NCI-H82 treated with DMSO at 0.1 percent for 48 hours (cell line): ENCODE measurements at regions not wholly inside any gene's neighbourhood (a gene's known extent, or its start where the extent isn't known, plus 50 kb on each side); places are given as distances from the start of the nearest gene placed in this dataset.

Experiments used
- DNase-seq: peaks from one replicate; lab custom pipeline; 2025; ENCODE audit not compliant: unreplicated experiment; lab: John Stamatoyannopoulos, UW

DNA sequence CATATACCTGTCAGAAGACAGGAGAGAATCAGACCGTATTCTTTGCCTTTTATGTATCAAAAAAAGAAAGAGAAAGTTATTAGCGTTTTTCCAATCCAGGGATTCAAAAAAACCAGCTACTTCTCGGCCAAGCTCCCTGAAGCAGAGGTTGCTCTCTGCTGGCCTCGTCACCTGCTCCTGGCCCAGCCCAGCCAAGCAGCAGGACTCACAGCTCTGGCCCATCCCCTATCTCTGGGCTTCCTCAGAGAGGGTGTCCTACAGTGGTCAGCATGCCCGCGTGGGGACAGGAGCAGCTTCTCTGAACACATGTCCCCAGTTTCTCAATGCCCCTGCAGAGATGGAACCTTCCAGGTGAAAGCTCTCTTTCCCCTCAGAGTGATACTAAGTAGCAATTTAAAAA is 209.0 kb downstream of the URI1 start:
- DNase-seq = no peak

DNA sequence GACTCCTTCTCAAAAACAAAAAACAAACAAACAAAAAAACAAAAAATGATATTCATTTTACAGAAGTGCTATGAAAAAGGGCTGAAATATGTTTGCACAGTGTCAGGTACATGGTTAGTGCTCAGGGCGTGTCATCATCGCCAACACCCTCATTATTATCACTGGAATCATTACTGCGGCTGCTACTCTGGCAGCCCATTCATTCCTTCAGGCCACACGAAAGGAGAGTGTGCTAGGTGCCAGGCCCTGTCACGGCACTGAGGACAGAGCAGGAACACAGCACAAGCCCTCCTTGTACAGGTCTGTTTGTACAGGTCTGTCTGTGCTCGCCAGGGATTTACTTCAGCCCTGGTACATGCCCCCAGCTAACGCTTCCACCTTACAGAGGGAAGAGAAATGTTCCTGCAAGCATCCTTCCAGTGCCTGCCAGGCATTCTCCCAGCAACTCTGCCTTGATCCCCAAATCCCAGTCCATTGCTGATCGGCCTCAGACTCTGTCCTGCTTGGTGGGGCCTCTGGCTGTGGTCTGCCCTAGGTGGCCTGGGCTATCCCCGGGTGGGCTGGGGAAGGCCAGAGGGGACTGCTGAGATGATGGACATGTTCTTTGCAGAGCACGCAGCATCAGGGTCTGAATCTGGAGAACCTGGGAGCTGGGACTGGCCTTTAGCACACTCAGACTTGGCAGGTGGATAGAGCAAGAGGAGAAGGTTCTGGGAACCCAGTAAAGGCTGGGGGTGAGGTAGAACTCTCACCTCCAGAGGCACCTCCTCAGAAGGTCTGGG is 210.7 kb downstream of the URI1 start:
- DNase-seq = no peak

DNA sequence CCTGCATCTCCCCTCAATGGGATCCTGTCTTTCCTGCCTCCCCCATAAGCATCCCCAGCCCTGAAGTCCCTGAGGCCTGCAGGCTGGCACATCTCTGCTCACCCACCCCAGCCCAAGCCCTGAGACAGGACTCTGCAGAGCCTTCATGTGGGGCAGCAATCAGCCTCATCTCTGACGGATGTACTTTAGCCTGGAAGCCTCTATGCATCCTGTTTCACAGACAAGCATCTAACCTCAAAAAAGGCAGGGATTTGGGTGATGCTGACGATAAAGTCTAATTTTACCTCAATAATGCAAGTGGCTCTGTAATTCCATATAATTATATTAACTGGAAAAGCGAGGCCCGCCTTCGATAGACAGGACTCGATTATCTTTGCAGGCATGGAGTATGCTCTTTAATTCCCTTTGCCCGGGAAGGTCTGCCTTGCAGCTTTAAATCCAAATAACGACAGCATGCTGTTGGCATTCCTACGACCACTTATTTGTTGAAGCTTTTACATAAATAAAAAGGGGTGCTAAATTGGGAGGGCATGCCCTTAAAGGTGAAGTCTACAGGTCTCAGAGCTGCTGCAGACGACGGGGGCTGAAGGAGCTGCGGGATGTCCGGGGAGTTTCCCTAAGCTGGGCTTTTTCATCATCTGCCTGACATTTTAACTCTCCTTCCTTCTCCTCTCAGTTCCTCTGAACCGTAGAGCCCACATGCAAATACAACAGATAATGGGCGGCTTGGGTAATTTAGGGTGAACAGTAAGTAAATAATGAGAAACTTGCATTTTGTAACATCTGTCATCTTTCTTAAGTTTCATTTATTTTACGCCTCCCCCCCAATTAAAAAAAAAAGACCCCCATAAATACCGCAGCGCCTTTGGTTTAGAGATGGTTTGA is 211.5 kb downstream of the URI1 start:
- no peak for DNase-seq

DNA sequence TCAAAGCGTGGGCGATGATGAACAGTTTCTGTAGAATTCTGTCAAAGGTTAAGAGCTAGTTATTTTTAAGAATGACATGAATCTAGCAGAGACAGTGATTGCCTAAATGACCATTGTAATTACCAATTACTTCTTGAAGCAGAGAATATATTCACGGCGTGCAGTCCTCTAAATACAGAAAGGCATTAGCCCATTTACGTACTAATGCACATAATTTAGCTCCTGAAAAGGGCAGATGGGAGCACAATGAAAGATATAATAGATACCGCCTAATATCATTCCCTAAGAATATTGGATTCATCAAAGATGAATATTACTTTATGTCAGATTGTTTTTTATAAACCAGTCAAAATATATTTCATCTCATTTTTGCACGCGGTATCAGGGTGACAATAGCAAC is 212.4 kb downstream of the URI1 start:
- DNase-seq = no peak

DNA sequence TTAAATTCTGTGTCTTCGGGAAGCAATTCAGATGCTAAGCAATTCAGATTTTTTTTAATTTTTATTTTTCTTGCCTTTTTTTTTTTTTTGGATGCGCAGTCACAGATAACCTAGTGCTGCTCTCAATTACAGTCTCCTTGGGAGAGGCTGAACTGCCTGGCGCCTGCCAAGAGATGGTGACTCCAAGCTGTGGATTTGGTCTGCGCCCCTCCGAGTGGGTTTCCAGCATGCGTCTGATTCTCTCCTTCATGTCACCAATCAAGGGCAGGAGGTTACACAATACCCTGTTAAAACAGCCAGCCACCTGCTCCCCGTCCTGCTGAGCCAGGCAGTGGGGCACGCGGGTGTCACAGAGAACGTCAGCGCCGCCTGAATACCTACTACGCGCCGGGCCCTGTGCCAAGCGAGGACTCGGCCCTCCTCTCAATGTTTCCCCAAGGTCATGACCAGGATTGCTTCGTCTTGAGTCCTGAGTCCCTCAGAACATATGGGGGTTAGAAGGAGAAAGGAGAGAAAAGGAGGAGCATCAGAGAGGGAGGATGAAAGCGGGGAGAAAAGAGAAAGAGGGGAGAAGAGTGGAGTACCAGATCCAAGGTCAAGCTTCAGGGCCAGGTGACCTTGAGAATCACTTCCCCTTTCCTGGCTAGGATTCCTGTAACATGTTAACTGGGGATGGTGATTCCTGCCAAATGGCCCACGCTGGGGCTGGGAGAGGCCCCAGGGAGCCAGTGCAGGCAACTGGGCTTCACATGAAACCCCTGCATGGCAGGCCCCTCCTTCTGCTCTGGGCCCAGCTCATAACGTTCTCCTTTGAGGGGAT is 213.6 kb downstream of the URI1 start:
- no peak for DNase-seq

DNA sequence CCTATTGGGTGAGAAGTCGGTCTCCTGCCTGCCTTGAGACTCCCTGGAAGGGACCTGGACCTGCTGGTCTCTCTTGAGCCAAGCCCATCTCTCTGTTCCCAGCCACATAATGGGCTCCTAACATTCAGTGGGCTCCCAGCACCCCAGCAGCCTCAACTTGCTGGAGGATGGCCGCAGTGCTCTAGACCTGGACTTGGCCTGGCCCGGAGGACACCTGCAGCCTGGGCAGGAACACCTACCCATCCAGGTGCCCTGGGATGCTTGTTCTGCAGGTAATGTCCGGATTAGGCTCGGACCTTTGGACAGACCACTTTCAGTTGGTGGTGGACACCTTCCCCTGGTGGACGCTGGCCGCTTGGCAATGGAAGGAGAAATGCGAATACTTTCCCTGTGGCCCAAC is 214.6 kb downstream of the URI1 start:
- no peak for DNase-seq

DNA sequence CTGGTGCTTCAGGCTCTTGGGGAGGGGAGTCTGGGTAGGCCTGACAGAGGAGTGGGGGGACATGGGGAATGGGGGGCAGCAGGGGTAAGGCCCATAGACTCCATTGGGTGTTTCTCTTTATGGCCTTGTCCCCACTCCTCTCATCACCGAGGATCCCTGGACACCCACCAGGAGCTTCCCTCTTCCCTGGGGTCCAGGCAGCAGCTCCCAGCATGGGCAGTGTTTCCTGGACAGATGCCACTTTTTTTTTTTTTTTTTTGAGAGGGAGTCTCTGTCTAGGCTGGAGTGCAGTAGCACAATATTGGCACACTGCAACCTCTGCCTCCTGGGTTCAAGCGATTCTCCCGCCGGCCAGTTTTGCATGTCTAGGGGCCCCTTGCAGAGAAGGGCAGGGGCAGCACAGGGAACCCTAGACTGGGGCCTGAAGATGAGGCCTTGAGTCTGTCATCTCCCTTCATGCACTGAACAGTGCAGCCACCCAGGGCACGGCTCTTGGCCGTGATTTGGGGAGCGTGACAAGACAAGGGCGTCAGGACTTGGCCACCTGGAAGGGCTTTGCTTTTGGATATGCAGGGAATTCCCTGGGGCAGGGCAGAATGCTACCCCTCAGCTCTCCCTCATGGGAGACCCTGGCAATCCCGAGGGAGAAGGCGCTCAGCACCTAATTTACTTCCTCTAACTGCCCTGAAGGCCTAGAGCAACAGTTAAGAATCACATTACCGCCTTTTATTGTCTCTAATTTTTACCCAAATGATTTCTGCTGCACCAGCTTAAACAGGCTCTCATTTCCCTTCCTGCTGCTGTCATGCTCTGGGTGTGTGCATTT is 213.9 kb upstream of the ZNF536 start:
- DNase-seq = no peak

DNA sequence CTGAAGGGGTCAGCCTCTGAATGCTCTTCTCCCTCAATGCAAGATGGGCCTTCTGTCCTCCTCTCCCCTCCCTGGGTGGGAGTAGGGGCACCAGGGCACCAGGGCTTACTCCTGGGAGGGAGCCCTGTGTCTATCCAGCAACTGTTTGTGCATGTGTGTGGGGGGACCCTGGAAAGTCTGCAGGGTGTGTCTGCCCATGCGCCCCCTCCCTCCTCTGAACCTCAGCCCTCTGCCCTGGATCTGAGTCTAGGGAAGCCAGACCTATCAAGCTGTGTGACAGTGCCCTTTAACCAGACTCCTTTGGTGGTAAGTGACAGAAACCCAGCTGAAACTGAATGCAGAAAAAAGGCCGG is 213.3 kb upstream of the ZNF536 start:
- no peak for DNase-seq

DNA sequence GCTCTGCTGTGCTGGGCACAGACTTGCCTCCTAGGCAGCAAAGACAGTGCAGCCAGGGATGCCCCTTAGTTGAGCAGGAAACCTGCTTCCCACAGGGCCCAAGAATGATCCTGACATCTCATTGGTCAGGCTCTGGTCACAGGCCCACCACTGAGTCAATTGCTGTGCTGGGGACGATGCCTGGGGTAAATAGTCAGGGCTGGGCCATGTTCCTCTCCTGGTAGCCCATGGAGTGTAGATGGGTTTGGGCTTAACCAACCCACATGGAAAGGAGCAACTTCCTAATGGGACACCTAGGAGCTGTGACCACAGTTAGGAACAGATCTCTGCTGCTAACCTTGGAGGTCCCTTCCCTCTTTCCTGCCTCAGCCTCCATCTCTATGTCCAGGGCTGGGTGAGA is 212.5 kb upstream of the ZNF536 start:
- no peak for DNase-seq

DNA sequence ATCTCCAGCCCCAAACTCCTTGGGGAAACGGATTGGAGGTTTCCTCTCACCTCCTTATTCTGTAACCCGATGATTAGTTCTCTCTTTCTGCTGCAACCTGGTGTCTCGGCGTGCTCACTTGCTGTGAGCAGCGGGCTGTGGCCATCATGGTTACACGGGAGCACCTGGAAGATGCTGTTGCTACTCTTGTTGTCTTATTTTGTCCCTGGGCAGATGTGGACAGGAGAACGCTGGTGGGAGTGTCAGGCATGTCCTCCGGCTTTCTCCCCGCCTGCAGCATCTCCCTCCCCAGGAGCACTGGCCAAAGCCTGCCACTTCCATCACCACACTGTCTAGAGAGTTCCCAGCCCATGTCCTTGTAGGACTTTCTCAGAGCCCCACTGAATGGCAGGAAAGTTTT is 211.8 kb upstream of the ZNF536 start:
- no peak for DNase-seq

DNA sequence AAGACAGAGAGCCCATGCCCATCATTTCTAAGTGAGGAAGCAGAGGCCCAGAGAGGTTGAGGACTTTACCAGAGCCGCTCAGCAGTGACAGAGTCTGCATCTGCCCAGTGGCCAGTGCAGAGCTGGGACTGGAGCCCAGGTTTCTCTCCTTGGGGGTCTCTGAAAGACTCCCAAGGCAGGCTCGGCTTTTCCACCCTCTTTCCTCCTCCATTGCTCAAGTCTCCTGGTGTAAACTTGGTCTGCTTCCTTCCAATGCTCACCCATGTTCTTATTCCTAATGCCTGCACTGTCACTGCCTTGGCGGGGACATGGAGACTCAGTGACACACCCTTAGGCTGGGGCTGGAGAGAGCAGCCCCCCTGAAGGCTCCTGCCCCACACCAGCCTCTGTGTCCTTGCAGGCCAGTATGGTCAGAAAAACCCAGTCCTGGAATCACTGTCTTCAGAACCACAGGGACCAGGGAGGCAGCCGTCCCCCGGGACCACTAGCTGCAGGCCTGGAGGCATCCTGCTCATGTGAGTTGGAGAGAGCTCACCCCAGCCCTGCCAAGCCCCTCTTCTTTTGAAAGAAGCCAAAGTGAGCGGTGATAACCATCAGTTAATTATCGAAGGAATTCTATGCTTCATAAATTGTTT is 211.0 kb upstream of the ZNF536 start:
- no peak for DNase-seq

DNA sequence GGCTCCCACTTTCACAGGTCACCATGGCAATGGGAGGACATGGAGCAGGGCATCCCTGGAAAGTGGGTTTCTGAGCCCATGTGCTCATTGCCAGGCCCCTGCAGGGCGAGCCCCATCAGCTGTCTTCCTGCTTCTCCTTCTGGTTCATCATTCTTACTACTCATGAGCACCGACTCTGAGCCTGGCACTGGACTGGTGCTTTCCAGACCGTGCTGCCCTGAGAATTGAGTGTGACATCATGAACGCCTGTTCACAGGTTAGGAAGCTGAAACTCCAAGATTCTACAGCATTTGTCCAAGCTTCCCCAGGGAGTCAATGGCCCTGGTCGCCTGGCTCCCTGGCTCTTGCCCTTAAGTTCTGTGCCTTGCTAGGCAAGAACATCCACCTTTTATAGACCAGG is 210.4 kb upstream of the ZNF536 start:
- no peak for DNase-seq

DNA sequence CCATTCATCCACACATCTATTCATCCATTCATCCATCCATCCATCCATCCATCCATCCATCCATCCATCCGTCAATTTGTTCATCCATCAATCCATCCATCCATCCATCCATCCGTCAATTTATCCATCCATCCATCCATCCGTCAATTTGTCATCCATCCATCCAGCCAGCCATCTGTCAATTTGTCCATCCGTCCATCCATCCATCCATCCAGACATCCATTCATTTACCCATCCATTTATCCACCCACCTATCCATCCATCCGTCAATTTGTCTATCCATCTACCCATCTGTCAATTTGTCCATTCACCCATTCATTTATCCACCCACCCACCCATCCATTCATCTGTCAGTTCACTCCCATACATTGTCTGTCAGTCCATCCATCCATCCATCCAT is 209.5 kb upstream of the ZNF536 start:
- no peak for DNase-seq

DNA sequence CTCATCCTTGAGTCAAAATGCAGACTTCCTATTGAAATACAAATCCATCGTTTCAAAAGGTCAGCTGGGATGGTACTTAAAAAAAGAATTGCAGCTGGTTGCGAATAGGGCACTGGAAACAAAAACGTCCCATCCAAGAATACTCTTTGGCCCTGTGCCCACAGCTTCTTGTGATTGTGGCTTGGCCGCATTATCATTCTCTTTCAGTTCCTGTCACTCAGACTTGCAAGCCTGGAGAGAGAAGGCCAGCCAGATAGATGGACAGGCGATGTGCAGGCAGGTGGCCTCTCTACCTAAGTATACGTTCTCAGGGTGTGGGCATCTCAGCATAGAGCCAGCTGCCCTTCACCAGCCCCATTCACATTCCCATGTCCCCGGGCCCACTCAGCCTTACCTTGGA is 208.5 kb upstream of the ZNF536 start:
- DNase-seq = no peak

DNA sequence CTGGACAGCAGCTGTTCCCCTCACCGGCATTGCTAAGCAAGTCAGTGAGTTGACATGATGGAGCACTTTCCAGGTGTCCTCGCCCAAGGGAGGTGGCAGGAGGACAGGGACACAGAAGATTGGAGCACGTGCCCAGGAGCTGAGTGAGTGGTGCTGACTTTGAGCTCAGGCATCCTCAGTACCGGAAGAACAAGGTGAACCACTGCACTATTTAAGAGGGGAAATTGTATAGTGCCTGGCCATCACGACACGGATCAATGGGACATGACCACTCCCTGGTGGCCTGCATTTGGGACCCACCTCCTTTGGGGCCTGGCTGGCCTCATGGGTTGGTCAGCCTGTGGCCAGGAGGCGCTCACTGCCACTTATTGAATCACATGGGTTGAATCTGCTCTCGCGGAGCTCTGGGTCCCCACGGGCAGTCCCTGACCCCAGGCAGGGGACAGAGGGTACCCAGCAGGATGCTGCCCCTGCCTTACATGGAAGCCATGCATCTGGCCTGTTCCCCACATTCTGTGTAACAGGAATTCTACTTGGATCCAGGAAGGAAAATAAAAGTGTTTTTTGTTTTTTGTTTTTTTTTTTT is 206.9 kb upstream of the ZNF536 start:
- no peak for DNase-seq

DNA sequence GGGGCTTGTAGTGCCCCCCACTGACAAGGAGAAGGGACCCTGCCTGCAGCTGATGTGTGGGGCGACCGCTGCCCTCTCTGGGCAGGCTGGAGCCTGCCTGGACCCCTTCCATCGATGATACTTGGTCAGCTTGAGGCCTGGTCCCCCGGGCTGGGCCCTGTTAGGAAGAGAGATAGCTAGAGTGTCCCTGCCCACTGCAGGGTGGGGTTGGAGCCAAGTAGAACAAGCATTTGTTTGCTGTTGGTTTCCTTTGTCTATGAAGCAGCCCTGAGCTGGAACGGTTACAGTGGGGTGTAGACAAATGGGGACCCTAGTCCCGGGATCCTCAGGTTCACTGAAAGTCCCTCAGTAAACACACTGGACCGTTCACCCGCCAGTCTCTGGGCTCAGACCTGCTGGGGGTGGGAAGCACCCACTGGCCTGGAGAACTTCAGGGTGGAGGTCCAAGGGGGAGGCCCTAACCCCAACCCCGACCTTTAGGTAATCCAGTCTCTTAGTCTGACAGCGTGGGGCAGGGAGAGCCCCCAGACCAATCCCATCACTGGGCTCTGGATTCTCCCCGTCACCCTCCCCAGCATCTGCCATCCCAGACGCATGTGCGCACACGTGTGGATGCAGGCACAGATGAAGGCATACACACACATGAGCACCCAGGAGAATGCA is 204.8 kb upstream of the ZNF536 start:
- no peak for DNase-seq

DNA sequence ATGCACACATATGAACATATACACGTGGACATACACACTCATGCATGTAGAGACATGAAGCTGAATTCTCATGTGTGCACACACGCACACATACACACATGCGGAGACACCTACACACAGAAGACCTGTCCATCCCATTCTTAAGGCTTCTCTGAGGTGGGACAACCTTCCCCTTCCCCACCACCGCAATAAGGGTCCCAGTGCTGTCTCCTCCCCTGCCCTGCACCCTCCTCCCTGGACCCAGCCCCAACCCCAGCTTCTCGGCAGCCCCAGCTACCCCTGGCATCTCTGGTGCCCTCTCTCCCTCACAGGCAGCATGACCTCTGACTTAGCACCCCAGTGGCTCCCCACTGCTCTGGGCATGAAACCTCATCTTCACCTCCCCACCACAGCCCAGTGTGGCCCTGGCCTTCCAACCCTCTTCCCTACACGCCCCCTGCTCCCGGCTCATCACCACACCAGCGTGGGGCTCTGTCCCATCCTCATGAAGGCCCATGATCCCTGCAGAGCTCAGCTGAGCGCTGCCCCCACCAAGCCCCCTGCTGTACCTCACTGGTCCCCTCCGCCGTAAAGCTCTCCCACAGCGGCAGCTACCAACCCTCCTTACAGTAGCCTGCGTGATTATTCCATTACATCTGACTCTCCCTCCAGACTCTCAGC is 204.1 kb upstream of the ZNF536 start:
- DNase-seq = no peak

DNA sequence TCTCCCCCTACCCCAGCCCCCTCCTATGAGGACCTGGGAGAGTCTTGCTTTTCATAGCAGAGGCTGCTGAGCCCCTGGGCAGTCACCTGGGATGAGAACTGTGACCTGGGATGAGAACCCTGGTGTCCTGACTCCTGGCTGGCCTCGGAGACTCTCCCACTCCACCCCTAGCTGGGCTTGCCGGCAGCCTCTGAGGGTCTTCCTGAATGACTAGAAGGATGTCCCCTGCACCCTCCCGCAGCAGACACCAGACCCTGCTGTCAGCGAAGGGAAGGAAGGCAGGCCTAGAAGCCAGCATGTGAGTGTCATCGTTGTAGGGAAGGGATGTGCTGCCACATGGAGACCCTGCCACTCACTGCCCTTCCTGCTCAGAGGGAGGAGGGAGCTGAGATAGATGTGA is 203.4 kb upstream of the ZNF536 start:
- no peak for DNase-seq
